GM12878 (cell line): ENCODE measurements at regions not wholly inside any gene's neighbourhood (a gene's known extent, or its start where the extent isn't known, plus 50 kb on each side); places are given as distances from the start of the nearest gene placed in this dataset.

Experiments
- ATAC-seq: fragments of 200-7000 bp; cut with Tn5 transposase; 3 replicates; pipeline ENCODE4 v1.9.1; 2020; ENCODE audit warnings: mild to moderate bottlenecking, moderate library complexity
- BruUV-seq: library from RNA; stranded (reverse); fragments of 400-500 nt; replicated peaks from 2 replicates; lab custom pipeline; 2021; lab: Mats Ljungman, UMichigan
- CTCF ChIA-PET: fragments of 300-600 bp; sonication (Branson Sonifier 250); formaldehyde crosslinking; extraction: SDS; loops from one replicate; lab custom pipeline; 2021; ENCODE audit warnings: inconsistent platforms; lab: Yijun Ruan, JAX
- POLR2A ChIA-PET: fragments of 350-600 bp; formaldehyde crosslinking; extraction: SDS; loops from one replicate; lab custom pipeline; 2021; ENCODE audit warnings: inconsistent platforms; lab: Charles Lee
- RAD21 ChIA-PET: fragments of 300-600 bp; sonication (Branson Sonifier 250); formaldehyde crosslinking; loops from one replicate; lab custom pipeline; 2023; ENCODE audit warnings: antibody characterized with exemption; ENCODE audit not compliant: unreplicated experiment; lab: Charles Lee
- SMC1A ChIA-PET: fragments of 300-600 bp; sonication (Branson Sonifier 250); formaldehyde crosslinking; loops from one replicate; lab custom pipeline; 2023; ENCODE audit not compliant: unreplicated experiment, uncharacterized antibody; lab: Charles Lee
- DNase-seq: peaks from one replicate; pipeline ENCODE4 v3.0.0-alpha.2; 2011; ENCODE audit warnings: low read depth, low spot score
- FAIRE-seq: peaks from 3 replicates; lab custom pipeline; 2011; peaks lifted over from hg19 to GRCh38; lab: Jason Lieb, UNC
- H2AFZ ChIP-seq: 2 replicates; pipeline ENCODE4 v1.6.0; 2011; ENCODE audit warnings: low read depth, low read length, control low read depth; ENCODE audit not compliant: control insufficient read depth
- H3K27ac ChIP-seq: 2 replicates; pipeline ENCODE4 v1.5.1; 2011; ENCODE audit warnings: control low read depth; ENCODE audit not compliant: control insufficient read depth, insufficient read depth
- H3K27me3 ChIP-seq, 2 experiments: replicated peaks in 1 of 2; 2 replicates each; pipeline versions ENCODE4 v1.6.0 to v1.6.1; 2011; ENCODE audit warnings: low read length in 1 of 2; ENCODE audit not compliant: control insufficient read depth in 2 of 2, insufficient read depth in 2 of 2
- H3K36me3 ChIP-seq, 2 experiments: 2 replicates each; pipeline ENCODE4 v1.5.1; 2011; ENCODE audit warnings: low read length in 1 of 2; ENCODE audit not compliant: control insufficient read depth in 2 of 2, insufficient read depth in 2 of 2
- H3K4me1 ChIP-seq: 2 replicates; pipeline ENCODE4 v1.6.1; 2011; ENCODE audit warnings: mild to moderate bottlenecking, low read length, moderate library complexity, mixed read lengths; ENCODE audit not compliant: control insufficient read depth, insufficient read depth
- H3K4me2 ChIP-seq: 2 replicates; pipeline ENCODE4 v1.6.0; 2011; ENCODE audit warnings: control low read depth; ENCODE audit not compliant: control insufficient read depth, insufficient read depth
- H3K4me3 ChIP-seq: fragments of 200-600 bp; sonication (generic); 2 replicates; pipeline ENCODE4 v1.5.1; 2016
- H3K79me2 ChIP-seq: 2 replicates; pipeline ENCODE4 v1.6.0; 2011; ENCODE audit warnings: low read length; ENCODE audit not compliant: control insufficient read depth, insufficient read depth
- H3K9ac ChIP-seq: 2 replicates; pipeline ENCODE4 v1.8.0; 2011; ENCODE audit warnings: low read length, control low read depth, mixed read lengths; ENCODE audit not compliant: control insufficient read depth, insufficient read depth
- H3K9me3 ChIP-seq: replicated peaks from 3 replicates; pipeline ENCODE4 v1.5.1; 2011; ENCODE audit warnings: mild to moderate bottlenecking, low read length; ENCODE audit not compliant: control insufficient read depth, insufficient read depth
- H4K20me1 ChIP-seq: 2 replicates; pipeline ENCODE4 v1.6.0; 2011; ENCODE audit not compliant: control insufficient read depth, insufficient read depth
- BMI1 ChIP-seq: fragments of 450-650 bp; IDR thresholded peaks from 2 replicates; pipeline ENCODE4 v1.6.1; 2016; ENCODE audit warnings: mild to moderate bottlenecking, moderate library complexity, borderline replicate concordance
- CBX3 ChIP-seq: fragments of 200-600 bp; sonication (generic); IDR thresholded peaks from 2 replicates; pipeline ENCODE4 v1.6.1; 2016; ENCODE audit warnings: low read depth, borderline replicate concordance
- CHD4 ChIP-seq: fragments of 200-600 bp; sonication (generic); IDR thresholded peaks from 2 replicates; pipeline ENCODE4 v1.6.1; 2016; ENCODE audit warnings: mild to moderate bottlenecking
- ESRRA ChIP-seq: IDR thresholded peaks from 2 replicates; pipeline ENCODE4 v1.6.1; 2012; ENCODE audit warnings: mild to moderate bottlenecking, low read length, improper control_type of control experiment
- HDAC6 ChIP-seq: fragments of 200-600 bp; sonication (generic); IDR thresholded peaks from one replicate; pipeline ENCODE4 v1.8.0; 2017; ENCODE audit warnings: antibody characterized with exemption; ENCODE audit not compliant: unreplicated experiment
- POLR2AphosphoS5 ChIP-seq: IDR thresholded peaks from 2 replicates; pipeline ENCODE4 v1.6.1; 2011; ENCODE audit warnings: mild to moderate bottlenecking, low read length, inconsistent platforms
- RB1 ChIP-seq: fragments of 450-650 bp; formaldehyde crosslinking; IDR thresholded peaks from 2 replicates; pipeline ENCODE4 v1.6.1; 2017; ENCODE audit warnings: mild to moderate bottlenecking, borderline replicate concordance
- RELB ChIP-seq: fragments of 450-650 bp; IDR thresholded peaks from 2 replicates; pipeline ENCODE4 v1.6.1; 2017; ENCODE audit warnings: low read depth, mild to moderate bottlenecking, moderate library complexity
- SPI1 ChIP-seq: IDR thresholded peaks from 2 replicates; pipeline ENCODE4 v1.6.1; 2011; ENCODE audit warnings: low read depth, mild to moderate bottlenecking, low read length, moderate library complexity, borderline replicate concordance; ENCODE audit not compliant: insufficient read depth
- SREBF1 ChIP-seq: IDR thresholded peaks from 2 replicates; pipeline ENCODE4 v1.6.1; 2012; ENCODE audit warnings: mild to moderate bottlenecking, low read length
- SRF ChIP-seq, 2 experiments: IDR thresholded peaks; 2 replicates each; pipeline ENCODE4 v1.6.1; 2011; ENCODE audit warnings: low read depth in 2 of 2, low read length in 2 of 2, mild to moderate bottlenecking in 1 of 2, moderate library complexity in 1 of 2
- TCF12 ChIP-seq: IDR thresholded peaks from 2 replicates; pipeline ENCODE4 v1.6.1; 2011; ENCODE audit warnings: low read depth, mild to moderate bottlenecking, low read length
- YY1 ChIP-seq: IDR thresholded peaks from 2 replicates; pipeline ENCODE4 v1.6.1; 2011; ENCODE audit warnings: low read depth, mild to moderate bottlenecking, low read length
- ZNF24 ChIP-seq: fragments of 450-650 bp; IDR thresholded peaks from 2 replicates; pipeline ENCODE4 v1.6.1; 2017; ENCODE audit warnings: antibody characterized with exemption, mild to moderate bottlenecking
- WGBS: methylation state at CpG from one replicate; pipeline ENCODE4 v1.1.6; 2016; ENCODE audit warnings: low lambda C conversion rate; ENCODE audit not compliant: insufficient replicate concordance, insufficient coverage; ENCODE audit errors: missing lambda C conversion rate; 5-methylcytosine and 5-hydroxymethylcytosine counted together
- in situ Hi-C: fragments of 300-500 bp; cut with MboI; formaldehyde crosslinking; loops from 9 replicates; pipeline ENCODE4 v1.14.3; 2018; ENCODE audit warnings: mixed read lengths
- intact Hi-C: fragments of 100-400 bp; cut with micrococcal nuclease; formaldehyde crosslinking; loops from one replicate; pipeline ENCODE4 v1.14.2; 2022; ENCODE audit not compliant: unreplicated experiment

- in situ Hi-C loops: no loop called here
- ChIA-PET POLR2A (no interaction called here), CTCF (no interaction called here), RAD21 (no interaction called here), SMC1A (interaction anchor here (1.2 kb wide), 1 partner anchor 17 kb away, joined by 5 read pairs; no protein-coding TSS in a partner anchor)
- Histone ChIP-seq H3K36me3 (no peaks in the 10 kb centered on the region), H3K27me3 (no peaks in the 10 kb centered on the region), H4K20me1 (no peaks in the 10 kb centered on the region), H3K79me2 (no peaks in the 10 kb centered on the region), H3K4me2 (no peak overlapping the region), H3K4me3 (no peak overlapping the region), H3K9ac (no peak overlapping the region), H3K4me1 (no peaks in the 10 kb centered on the region), H2AFZ (no peak overlapping the region), H3K9me3 (no peaks in the 10 kb centered on the region), H3K27ac (no peak overlapping the region)
- ATAC-seq (no peak), DNase-seq (no peak), FAIRE-seq (no peak)
- TF ChIP-seq TCF12: no peak
- TF ChIP-seq CHD4: no peak
- no peak for TF ChIP-seq RB1
- no peak for TF ChIP-seq ESRRA
- no peak for TF ChIP-seq SREBF1
- TF ChIP-seq BMI1: no peak
- TF ChIP-seq YY1: no peak
- no peak for TF ChIP-seq SRF (IDR thresholded peaks at IDR 0.05; ENCODE audit: low read depth in 2 of 2, low read length in 2 of 2)
- TF ChIP-seq SPI1: no peak
- intact Hi-C loops: no loop called here
- 0% methylated on average over 1 of the region's 1 CpG for WGBS
- BruUV-seq: no TSS peak
Measured at GRCh38 chr13:104855581-104855980, 1679.9 kb downstream of the EFNB2 start.

GRCh38 chr13:104854698-104855097 lies 1680.8 kb downstream of the EFNB2 start:
- intact Hi-C loops (no loop called here), in situ Hi-C loops (no loop called here)
- WGBS: 69% methylated on average over 5 of the region's 5 CpGs
- no peak overlapping the region for H3K4me3 ChIP-seq
- RAD21 ChIA-PET: no interaction called here
- H3K4me2 ChIP-seq: no peak overlapping the region
- TF ChIP-seq CBX3 (no peak), RELB (no peak), ZNF24 (no peak), HDAC6 (no peak), POLR2AphosphoS5 (no peak)
- DNase-seq: no peak
- BruUV-seq: no TSS peak
- H3K27me3 ChIP-seq: no peaks in the 10 kb centered on the region
- H3K9me3 ChIP-seq: no peaks in the 10 kb centered on the region
- SMC1A ChIA-PET: interaction anchor here (1.2 kb wide), 1 partner anchor 16 kb away, joined by 5 read pairs; no protein-coding TSS in a partner anchor
- no peak overlapping the region for H3K9ac ChIP-seq
- no peaks in the 10 kb centered on the region for H3K36me3 ChIP-seq
- H3K79me2 ChIP-seq: no peaks in the 10 kb centered on the region
- H3K4me1 ChIP-seq: no peaks in the 10 kb centered on the region
- POLR2A ChIA-PET: no interaction called here
- H3K27ac ChIP-seq: no peak overlapping the region
- no peak overlapping the region for H2AFZ ChIP-seq
- no peak for FAIRE-seq
- H4K20me1 ChIP-seq: no peaks in the 10 kb centered on the region
- no peak for ATAC-seq
- CTCF ChIA-PET: no interaction called here
